MV-4-11 (cell line): ENCODE measurements at regions not wholly inside any gene's neighbourhood (a gene's known extent, or its start where the extent isn't known, plus 50 kb on each side); places are given as distances from the start of the nearest gene placed in this dataset.

ENCODE experiments used
- DNase-seq: peaks from one replicate; lab custom pipeline; 2025; lab: John Stamatoyannopoulos, UW

GRCh38 chr2:103276869-103277268, 515.0 kb downstream of the TMEM182 start:
- no peak for DNase-seq

DNA sequence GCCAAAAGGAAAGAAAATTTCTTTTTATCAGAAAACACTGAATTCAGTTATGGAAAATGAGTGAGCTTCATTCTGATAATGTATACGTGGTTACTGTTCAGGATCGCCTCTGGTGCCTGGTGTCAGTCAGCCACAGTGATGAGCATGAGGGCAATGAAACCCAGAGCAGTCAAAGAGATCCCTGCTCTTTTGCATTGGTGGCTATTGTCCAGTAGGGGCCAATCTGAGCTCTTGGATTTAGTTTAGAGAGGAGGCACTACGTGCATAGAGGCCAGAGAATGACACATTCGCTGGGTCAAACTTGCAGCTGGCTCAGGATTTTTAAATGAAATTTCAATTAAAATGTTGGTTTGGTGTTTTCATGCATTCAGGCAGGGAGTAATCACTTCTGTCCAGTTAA, 522.9 kb downstream of the TMEM182 start:
- DNase-seq, result no peak

DNA sequence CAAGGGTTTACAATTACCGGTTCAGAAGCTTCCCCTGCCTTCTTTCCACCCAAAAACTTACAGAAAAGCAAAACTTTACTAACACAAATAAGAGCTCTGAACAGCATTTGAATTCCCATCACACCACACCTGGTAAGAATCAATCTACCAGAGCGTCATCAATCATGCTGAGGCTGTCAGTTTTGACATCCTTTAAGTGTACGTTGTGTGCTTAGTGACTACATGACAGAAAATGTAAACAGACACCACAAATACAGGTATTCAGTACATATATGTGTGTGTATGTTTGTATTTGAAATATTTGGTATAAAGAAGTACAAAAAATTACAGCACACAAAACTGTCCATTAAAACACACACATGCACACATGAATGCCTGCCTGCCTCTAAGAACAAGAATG, 523.5 kb downstream of the TMEM182 start:
- DNase-seq, result no peak

GRCh38 chr2:103287746-103288145, 525.9 kb downstream of the TMEM182 start:
- DNase-seq, result no peak

DNA sequence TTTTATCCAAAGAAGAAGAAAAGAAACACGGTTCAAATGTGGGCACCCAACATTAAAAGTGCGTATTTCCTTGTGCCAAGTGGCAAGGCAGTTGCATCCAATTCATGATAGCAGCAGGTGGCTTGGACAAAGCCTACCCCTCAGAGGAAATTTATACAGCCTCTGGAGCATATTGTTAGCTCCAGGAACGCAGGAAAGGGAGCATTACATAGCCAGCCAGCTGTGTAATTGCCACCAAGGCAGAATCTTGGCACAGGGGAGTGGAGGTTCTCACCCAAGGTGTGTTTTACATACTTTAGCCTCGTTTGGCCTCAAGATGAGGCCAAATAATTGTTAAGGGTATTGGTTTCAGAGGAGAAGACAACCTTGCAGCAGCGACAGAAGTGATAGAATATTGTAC, 526.9 kb downstream of the TMEM182 start:
- no peak for DNase-seq

DNA sequence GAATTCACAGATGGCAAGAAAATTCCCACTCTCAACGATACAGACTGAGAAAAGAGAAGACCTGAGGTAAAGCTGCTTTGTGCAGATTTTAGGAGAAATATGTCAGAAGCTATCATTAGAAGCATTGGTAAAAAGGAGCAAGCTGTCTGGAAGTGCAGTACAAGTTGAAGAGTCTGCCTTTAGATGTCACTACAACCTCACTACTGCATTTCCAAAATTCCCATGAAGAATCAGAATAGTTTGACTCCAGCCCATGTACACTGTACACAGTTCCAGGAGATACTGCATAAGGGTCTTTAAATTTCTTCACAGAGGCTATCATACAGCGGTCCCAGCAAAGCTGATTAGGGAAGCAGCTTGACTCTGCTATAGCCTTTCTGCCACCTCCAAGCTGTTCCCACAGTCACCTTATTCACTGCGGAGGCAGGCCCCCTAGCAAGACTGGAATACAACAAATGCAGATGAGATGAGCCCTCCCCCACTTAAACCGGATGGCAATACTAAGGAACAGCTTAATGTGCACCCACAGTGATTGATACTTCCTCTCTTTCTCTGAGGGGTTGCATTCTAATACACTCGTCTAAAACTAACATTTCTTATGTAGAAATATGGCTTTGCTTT, 527.4 kb downstream of the TMEM182 start:
- DNase-seq, result no peak

- DNase-seq, result no peak
Observed at GRCh38 chr2:103292573-103292972, 530.7 kb downstream of the TMEM182 start.

GRCh38 chr2:103293067-103293741, 531.4 kb downstream of the TMEM182 start:
- no peak for DNase-seq

DNA sequence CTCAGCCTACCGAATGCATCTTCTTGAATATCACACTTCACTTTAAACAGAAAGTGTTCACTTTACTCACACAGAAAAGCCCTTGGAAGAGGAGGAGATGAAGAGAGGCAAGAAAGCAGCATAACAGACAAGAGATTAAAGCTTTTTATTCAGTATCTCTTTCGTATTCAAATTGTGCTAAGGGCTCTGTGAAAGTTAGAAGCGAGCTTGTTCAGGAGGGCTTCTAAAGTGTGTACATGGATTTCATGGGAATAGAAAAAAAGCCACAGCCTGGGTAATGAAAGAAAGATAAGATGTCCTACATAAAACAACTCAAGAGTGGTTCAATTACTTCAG, 531.9 kb downstream of the TMEM182 start:
- no peak for DNase-seq

- no peak for DNase-seq
Observed at GRCh38 chr2:103294420-103294819, 532.6 kb downstream of the TMEM182 start.

DNA sequence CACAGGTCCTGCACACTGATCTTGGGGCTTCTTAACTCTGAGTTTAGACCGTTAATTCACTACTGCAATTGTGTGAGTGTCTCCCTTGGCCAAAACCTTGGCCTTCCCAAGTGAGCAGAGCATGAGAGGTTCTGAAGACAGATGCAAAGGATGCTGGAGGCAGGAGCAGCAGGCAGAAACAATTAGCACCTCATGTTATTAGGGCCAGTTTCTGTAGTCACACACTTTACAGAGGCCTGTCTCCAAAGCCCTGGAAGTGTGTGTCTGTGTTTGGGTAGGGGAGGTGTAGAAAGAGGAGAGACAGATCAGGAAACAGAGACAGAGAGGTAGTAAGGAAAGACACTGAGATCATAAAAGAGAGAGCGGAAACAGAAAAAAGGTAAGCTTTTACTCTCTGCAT, 533.8 kb downstream of the TMEM182 start:
- no peak for DNase-seq

- DNase-seq, result no peak
Observed at GRCh38 chr2:103324671-103325070, 562.8 kb downstream of the TMEM182 start.

GRCh38 chr2:103327386-103327785, 565.6 kb downstream of the TMEM182 start:
- DNase-seq, result no peak

GRCh38 chr2:103327966-103328365, 566.1 kb downstream of the TMEM182 start:
- no peak for DNase-seq

- DNase-seq, result no peak
Observed at GRCh38 chr2:103335403-103335802, 573.6 kb downstream of the TMEM182 start.

GRCh38 chr2:103338819-103339218, 577.0 kb downstream of the TMEM182 start:
- DNase-seq, result no peak

- no peak for DNase-seq
Observed at GRCh38 chr2:103346780-103347179, 584.9 kb downstream of the TMEM182 start.

DNA sequence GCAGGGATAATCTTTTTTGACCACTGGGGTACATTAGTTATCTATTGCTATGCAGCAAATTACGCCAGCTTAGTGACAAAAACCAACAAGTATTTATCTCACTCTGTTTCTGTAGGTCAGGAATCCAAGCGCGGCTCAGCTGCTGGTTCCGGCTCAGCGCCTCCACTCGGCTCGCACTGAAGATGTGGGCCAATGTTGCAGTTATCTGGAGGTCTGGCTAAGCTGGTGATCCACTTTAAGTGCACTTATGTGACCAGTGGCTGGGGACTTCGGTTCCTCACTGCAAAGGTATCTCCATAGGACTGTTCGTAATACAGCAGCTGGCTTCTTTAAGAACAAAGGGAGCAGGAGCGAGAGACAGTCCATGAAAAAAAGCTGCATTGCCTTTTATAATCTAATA, 591.9 kb downstream of the TMEM182 start:
- no peak for DNase-seq

DNA sequence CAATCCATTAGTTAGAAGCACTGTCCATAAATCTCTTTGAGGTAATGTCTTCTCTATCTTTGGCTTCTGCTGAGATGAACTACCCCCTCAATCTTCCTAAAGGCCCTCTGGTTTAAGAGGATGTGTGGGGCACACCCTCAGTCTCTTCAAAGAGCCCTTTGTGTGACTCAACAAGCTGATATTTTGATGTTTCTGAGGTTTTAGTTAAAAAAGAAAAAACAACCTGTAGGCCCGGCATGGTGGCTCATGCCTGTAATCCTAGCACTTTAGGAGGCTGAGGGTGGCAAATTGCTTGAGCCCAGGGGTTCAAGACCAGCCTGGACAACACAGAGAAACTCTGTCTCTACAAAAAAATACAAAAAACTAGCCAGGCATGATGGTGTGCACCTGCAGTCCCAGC, 593.5 kb downstream of the TMEM182 start:
- no peak for DNase-seq

GRCh38 chr2:103361712-103362111, 599.9 kb downstream of the TMEM182 start:
- no peak for DNase-seq

GRCh38 chr2:103363639-103364038, 601.8 kb downstream of the TMEM182 start:
- no peak for DNase-seq

GRCh38 chr2:103364177-103364576, 602.3 kb downstream of the TMEM182 start:
- DNase-seq, result no peak

GRCh38 chr2:103365071-103365470, 603.2 kb downstream of the TMEM182 start:
- DNase-seq, result no peak

DNA sequence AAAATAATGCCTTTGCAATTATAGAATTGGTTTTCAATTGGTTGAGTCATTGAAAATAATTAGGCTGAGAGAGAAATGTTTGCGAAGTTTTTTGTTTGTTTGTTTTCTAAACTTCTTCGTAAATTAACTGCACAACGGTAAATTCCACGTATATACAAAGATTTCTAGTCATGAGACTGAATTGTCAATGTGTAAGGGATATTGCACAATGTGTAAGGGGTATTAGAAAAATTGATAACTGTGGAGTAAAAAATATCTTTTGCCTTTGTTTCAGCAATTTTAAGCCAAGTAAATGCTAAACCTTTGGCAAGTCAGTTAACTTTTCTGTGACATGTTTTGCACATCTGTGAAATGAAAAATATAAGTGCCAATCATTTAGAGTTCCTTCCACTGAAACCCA, 606.0 kb downstream of the TMEM182 start:
- no peak for DNase-seq
